OCI-LY7 (cell line): ENCODE measurements at regions not wholly inside any gene's neighbourhood (a gene's known extent, or its start where the extent isn't known, plus 50 kb on each side); places are given as distances from the start of the nearest gene placed in this dataset.

ENCODE experiments used
- BruUV-seq: library from RNA; stranded (reverse); fragments of 400-500 nt; replicated peaks from 2 replicates; lab custom pipeline; 2021; lab: Mats Ljungman, UMichigan
- CTCF ChIA-PET: fragments of 300-600 bp; sonication (Branson Sonifier 250); formaldehyde crosslinking; loops from one replicate; lab custom pipeline; 2022; ENCODE audit warnings: antibody characterized with exemption; ENCODE audit not compliant: unreplicated experiment; lab: Charles Lee
- POLR2A ChIA-PET: fragments of 300-600 bp; sonication (Branson Sonifier 250); formaldehyde crosslinking; loops from one replicate; lab custom pipeline; 2022; ENCODE audit warnings: antibody characterized with exemption; lab: Charles Lee
- DNase-seq: peaks from one replicate; pipeline ENCODE4 v3.0.0-alpha.2; 2015; ENCODE audit warnings: low spot score
- H2AFZ ChIP-seq: fragments of 200-600 bp; sonication (generic), shearing (Covaris generic); 2 replicates; pipeline ENCODE4 v1.6.1; 2014; ENCODE audit warnings: mild to moderate bottlenecking, antibody characterized with exemption, low read length, moderate library complexity
- H3K27ac ChIP-seq: fragments of 200-600 bp; sonication (generic); 2 replicates; pipeline ENCODE4 v1.5.1; 2014; ENCODE audit warnings: mixed run types, low read depth, mild to moderate bottlenecking, moderate library complexity, low read length, inconsistent platforms; ENCODE audit not compliant: poor library complexity, severe bottlenecking
- H3K36me3 ChIP-seq: fragments of 200-600 bp; sonication (generic); 2 replicates; pipeline ENCODE4 v1.6.1; 2014; ENCODE audit warnings: mild to moderate bottlenecking, antibody characterized with exemption, low read length, moderate library complexity, mixed read lengths; ENCODE audit not compliant: insufficient read depth
- H3K4me1 ChIP-seq: fragments of 200-600 bp; sonication (generic); 2 replicates; pipeline ENCODE4 v1.5.1; 2014; ENCODE audit warnings: mild to moderate bottlenecking, low read length; ENCODE audit not compliant: insufficient read depth, poor library complexity, severe bottlenecking
- H3K4me2 ChIP-seq: fragments of 200-600 bp; sonication (generic); 2 replicates; pipeline ENCODE4 v1.6.1; 2014; ENCODE audit warnings: mild to moderate bottlenecking, low read length
- H3K4me3 ChIP-seq: fragments of 200-600 bp; sonication (generic); 2 replicates; pipeline ENCODE4 v1.5.1; 2014; ENCODE audit warnings: mild to moderate bottlenecking, low read depth, low read length; ENCODE audit not compliant: poor library complexity, severe bottlenecking
- H3K79me2 ChIP-seq: fragments of 200-600 bp; sonication (generic); 2 replicates; pipeline ENCODE4 v1.6.1; 2016; ENCODE audit warnings: low read depth, mild to moderate bottlenecking, low read length, moderate library complexity, mixed read lengths; ENCODE audit not compliant: insufficient read depth
- H3K9me2 ChIP-seq: fragments of 200-600 bp; sonication (generic); 2 replicates; pipeline ENCODE4 v1.6.1; 2016; ENCODE audit warnings: mild to moderate bottlenecking, low read length, mixed read lengths; ENCODE audit not compliant: insufficient read depth
- H3K9me3 ChIP-seq: fragments of 200-600 bp; sonication (generic); 2 replicates; pipeline ENCODE4 v1.6.1; 2014; ENCODE audit warnings: mild to moderate bottlenecking, mixed run types, low read length, mixed read lengths
- H4K20me1 ChIP-seq: fragments of 200-600 bp; sonication (generic); 2 replicates; pipeline ENCODE4 v1.6.1; 2014; ENCODE audit warnings: mild to moderate bottlenecking, antibody characterized with exemption, low read length, moderate library complexity, mixed read lengths; ENCODE audit not compliant: insufficient read depth
- CTCF ChIP-seq: fragments of 200-600 bp; sonication (generic); conservative IDR thresholded peaks from 2 replicates; pipeline ENCODE4 v1.5.1; 2014; ENCODE audit warnings: mild to moderate bottlenecking, antibody characterized with exemption, low read length, moderate library complexity, mixed read lengths
- EZH2phosphoT487 ChIP-seq: fragments of 200-600 bp; sonication (generic); IDR thresholded peaks from 2 replicates; pipeline ENCODE4 v1.6.1; 2018; ENCODE audit warnings: low read depth, borderline replicate concordance, mild to moderate bottlenecking, mixed run types, antibody characterized with exemption, low read length, moderate library complexity, mixed read lengths
- intact Hi-C: fragments of 100-400 bp; cut with micrococcal nuclease; formaldehyde crosslinking; loops from one replicate; pipeline ENCODE4 v1.10.0; 2022; ENCODE audit not compliant: unreplicated experiment

DNA sequence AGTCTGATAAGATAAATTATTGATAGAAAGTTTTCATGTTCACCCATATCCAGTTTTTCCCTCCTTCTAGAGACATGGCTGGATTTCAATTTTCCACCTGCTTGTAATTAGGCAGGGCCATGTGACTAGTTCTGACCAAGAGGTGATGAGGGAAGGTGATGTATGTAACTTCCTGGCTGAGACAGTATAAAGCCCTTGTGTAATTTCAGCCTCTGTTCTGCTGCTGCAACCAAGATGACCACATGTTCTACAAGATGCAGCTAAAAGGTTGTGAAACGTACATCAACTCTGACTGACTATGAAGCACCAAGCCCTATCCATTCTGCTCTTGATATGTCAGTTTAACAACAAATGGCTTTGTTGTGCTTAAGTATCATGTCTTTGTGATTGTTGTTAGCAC lies 376.5 kb upstream of the DAB2 start:
- Histone ChIP-seq H3K79me2 (no peaks in the 10 kb centered on the region), H3K36me3 (no peaks in the 10 kb centered on the region), H3K4me2 (no peak overlapping the region), H3K9me2 (no peaks in the 10 kb centered on the region), H4K20me1 (no peaks in the 10 kb centered on the region), H3K4me1 (no peaks in the 10 kb centered on the region), H2AFZ (no peak overlapping the region), H3K4me3 (no peak overlapping the region), H3K27ac (no peak overlapping the region), H3K9me3 (no peaks in the 10 kb centered on the region)
- no peak for DNase-seq
- intact Hi-C loops: no loop called here
- no peak for TF ChIP-seq CTCF
- TF ChIP-seq EZH2phosphoT487: no peak
- POLR2A ChIA-PET: no interaction called here
- CTCF ChIA-PET: no interaction called here
- no TSS peak for BruUV-seq

DNA sequence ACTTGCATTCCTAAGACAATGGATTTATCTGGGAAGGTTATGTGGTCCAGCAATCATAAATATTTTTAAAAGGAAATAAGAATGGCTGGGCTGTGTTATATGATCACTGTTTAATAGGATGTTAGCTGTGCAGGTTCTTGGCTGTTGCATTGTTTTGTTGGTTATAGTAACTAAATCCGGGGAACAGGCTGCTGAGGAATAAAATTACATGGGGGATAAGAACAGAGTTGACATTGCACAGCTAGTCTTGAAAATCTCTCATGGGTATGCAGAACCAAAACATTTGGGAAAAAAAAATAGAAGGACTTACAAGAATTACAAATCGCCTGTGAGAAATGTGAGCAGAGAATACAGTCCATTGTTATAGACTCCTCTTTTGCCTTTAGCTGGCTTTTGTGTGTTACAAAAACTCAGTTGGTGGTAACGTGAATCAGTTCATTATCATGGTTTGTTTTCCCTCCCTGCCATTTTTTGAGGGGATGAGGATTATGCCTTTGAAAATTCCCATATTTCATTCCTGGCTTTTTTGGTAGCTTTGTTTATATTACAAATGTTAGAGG lies 375.3 kb upstream of the DAB2 start:
- H4K20me1 ChIP-seq: no peaks in the 10 kb centered on the region
- H3K79me2 ChIP-seq: no peaks in the 10 kb centered on the region
- CTCF ChIA-PET: no interaction called here
- no peak overlapping the region for H3K4me2 ChIP-seq
- H2AFZ ChIP-seq: no peak overlapping the region
- BruUV-seq: no TSS peak
- H3K36me3 ChIP-seq: no peaks in the 10 kb centered on the region
- no peaks in the 10 kb centered on the region for H3K9me2 ChIP-seq
- H3K4me3 ChIP-seq: no peak overlapping the region
- intact Hi-C loops: no loop called here
- H3K27ac ChIP-seq: no peak overlapping the region
- no peaks in the 10 kb centered on the region for H3K4me1 ChIP-seq
- POLR2A ChIA-PET: no interaction called here
- H3K9me3 ChIP-seq: no peaks in the 10 kb centered on the region
- TF ChIP-seq EZH2phosphoT487 (no peak), CTCF (no peak)
- DNase-seq: no peak

DNA sequence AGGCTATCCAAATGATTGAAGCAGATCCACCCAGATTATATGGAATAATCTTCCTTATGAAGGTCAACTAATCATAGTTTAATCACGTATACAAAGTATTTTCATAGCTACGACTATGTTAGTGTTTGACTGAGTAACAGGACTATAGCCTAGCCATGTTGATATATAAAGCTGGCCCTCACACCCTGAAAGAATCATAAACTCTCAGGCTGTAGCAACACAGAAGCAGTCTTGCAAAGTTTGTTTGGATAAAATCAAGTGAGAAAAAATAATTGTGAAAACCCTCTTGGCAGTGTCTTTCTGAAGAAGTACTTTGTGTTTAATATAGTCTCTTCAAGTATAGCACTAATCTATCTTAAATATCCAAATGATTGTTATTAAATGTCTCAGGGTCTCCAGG lies 374.5 kb upstream of the DAB2 start:
- ChIA-PET CTCF (no interaction called here), POLR2A (interaction anchor here (0.5 kb wide), 1 partner anchor 347 kb away, joined by 3 read pairs; no protein-coding TSS in a partner anchor)

More for the DNA sequence above, 374.5 kb upstream of the DAB2 start:
- no peak overlapping the region for H2AFZ ChIP-seq
- H4K20me1 ChIP-seq: no peaks in the 10 kb centered on the region
- BruUV-seq: no TSS peak
- no peaks in the 10 kb centered on the region for H3K9me2 ChIP-seq
- H3K9me3 ChIP-seq: no peaks in the 10 kb centered on the region
- TF ChIP-seq EZH2phosphoT487: no peak
- TF ChIP-seq CTCF: no peak
- H3K79me2 ChIP-seq: no peaks in the 10 kb centered on the region
- H3K27ac ChIP-seq: no peak overlapping the region
- H3K4me2 ChIP-seq: no peak overlapping the region
- no peak overlapping the region for H3K4me3 ChIP-seq
- H3K36me3 ChIP-seq: no peaks in the 10 kb centered on the region
- intact Hi-C loops: no loop called here
- H3K4me1 ChIP-seq: no peaks in the 10 kb centered on the region
- no peak for DNase-seq
